HG03442 (cell line): ENCODE measurements at regions not wholly inside any gene's neighbourhood (a gene's known extent, or its start where the extent isn't known, plus 50 kb on each side); places are given as distances from the start of the nearest gene placed in this dataset.
A peak's percentile ranks its signal among the peaks of the same experiment; 100 is the strongest.

Experiments
- ATAC-seq: cut with Tn5 transposase; IDR thresholded peaks from one replicate; pipeline ENCODE4 v1.9.1; 2021; ENCODE audit warnings: mild to moderate bottlenecking, moderate library complexity; ENCODE audit not compliant: unreplicated experiment

- ATAC-seq: no peak
Observed at GRCh38 chr13:44299152-44299943, 74.3 kb upstream of the SERP2 start.

- peak; percentile 80 for ATAC-seq
Observed at GRCh38 chr13:44300895-44301638, 72.6 kb upstream of the SERP2 start.

GRCh38 chr13:44301639-44302015 lies 72.0 kb upstream of the SERP2 start:
- no peak for ATAC-seq

- no peak for ATAC-seq
Observed at GRCh38 chr13:44302233-44302632, 71.4 kb upstream of the SERP2 start.

- ATAC-seq: no peak
Observed at GRCh38 chr13:44302940-44303575, 70.6 kb upstream of the SERP2 start.

GRCh38 chr13:44303681-44304432 lies 69.8 kb upstream of the SERP2 start:
- ATAC-seq: no peak

GRCh38 chr13:44304433-44304725 lies 69.2 kb upstream of the SERP2 start:
- ATAC-seq: no peak

GRCh38 chr13:44305286-44305685 lies 68.3 kb upstream of the SERP2 start:
- no peak for ATAC-seq

GRCh38 chr13:44305917-44306370 lies 67.7 kb upstream of the SERP2 start:
- no peak for ATAC-seq

- ATAC-seq: no peak
Observed at GRCh38 chr13:44306371-44307192, 67.0 kb upstream of the SERP2 start.

- no peak for ATAC-seq
Observed at GRCh38 chr13:44307255-44307654, 66.4 kb upstream of the SERP2 start.

GRCh38 chr13:44307844-44308243 lies 65.8 kb upstream of the SERP2 start:
- no peak for ATAC-seq

GRCh38 chr13:44308352-44308751 lies 65.3 kb upstream of the SERP2 start:
- no peak for ATAC-seq

- ATAC-seq: no peak
Observed at GRCh38 chr13:44309794-44310757, 63.5 kb upstream of the SERP2 start.

GRCh38 chr13:44311011-44311780 lies 62.4 kb upstream of the SERP2 start:
- no peak for ATAC-seq

- ATAC-seq: no peak
Observed at GRCh38 chr13:44312131-44312530, 61.5 kb upstream of the SERP2 start.

GRCh38 chr13:44312834-44313551 lies 60.6 kb upstream of the SERP2 start:
- ATAC-seq: no peak

GRCh38 chr13:44313674-44314073 lies 60.0 kb upstream of the SERP2 start:
- no peak for ATAC-seq
